SW480 (cell line): ENCODE measurements at regions not wholly inside any gene's neighbourhood (a gene's known extent, or its start where the extent isn't known, plus 50 kb on each side); places are given as distances from the start of the nearest gene placed in this dataset.
A peak's percentile ranks its signal among the peaks of the same experiment; 100 is the strongest.

ENCODE experiments used
- DNase-seq: peaks from one replicate; pipeline ENCODE4 v3.0.0-alpha.2; 2016; ENCODE audit warnings: low spot score

- no peak for DNase-seq
Observed at GRCh38 chr18:24674200-24674599, 213.8 kb downstream of the HRH4 start.

- no peak for DNase-seq
Observed at GRCh38 chr18:24674605-24675004, 214.2 kb downstream of the HRH4 start.

- DNase-seq, result no peak
Observed at GRCh38 chr18:24677011-24677410, 216.6 kb downstream of the HRH4 start.

GRCh38 chr18:24678107-24678506 lies 217.7 kb downstream of the HRH4 start:
- no peak for DNase-seq

- DNase-seq, result no peak
Observed at GRCh38 chr18:24678626-24679025, 218.2 kb downstream of the HRH4 start.

GRCh38 chr18:24679062-24679461 lies 218.6 kb downstream of the HRH4 start:
- DNase-seq, result no peak

GRCh38 chr18:24683925-24684324 lies 223.5 kb downstream of the HRH4 start:
- no peak for DNase-seq

GRCh38 chr18:24685254-24685959 lies 225.0 kb downstream of the HRH4 start:
- no peak for DNase-seq

- no peak for DNase-seq
Observed at GRCh38 chr18:24695168-24695567, 234.7 kb downstream of the HRH4 start.

GRCh38 chr18:24702001-24702515 lies 241.6 kb downstream of the HRH4 start:
- DNase-seq, result no peak

- DNase-seq, result no peak
Observed at GRCh38 chr18:24703316-24703715, 242.9 kb downstream of the HRH4 start.

- no peak for DNase-seq
Observed at GRCh38 chr18:24704946-24705630, 244.7 kb downstream of the HRH4 start.

- no peak for DNase-seq
Observed at GRCh38 chr18:24710474-24710873, 250.0 kb downstream of the HRH4 start.

GRCh38 chr18:24719791-24720190 lies 259.4 kb downstream of the HRH4 start:
- DNase-seq, result no peak

GRCh38 chr18:24721388-24721787 lies 261.0 kb downstream of the HRH4 start:
- no peak for DNase-seq

GRCh38 chr18:24725644-24726415 lies 265.4 kb downstream of the HRH4 start:
- DNase-seq, result no peak

GRCh38 chr18:24726727-24727492 lies 266.5 kb downstream of the HRH4 start:
- DNase-seq, result peak; percentile 84

- DNase-seq, result no peak
Observed at GRCh38 chr18:24727685-24728084, 267.2 kb downstream of the HRH4 start.

- peak; percentile 58 for DNase-seq
Observed at GRCh38 chr18:24731158-24731557, 270.7 kb downstream of the HRH4 start.

GRCh38 chr18:24731981-24732380 lies 271.5 kb downstream of the HRH4 start:
- peak; percentile 58 for DNase-seq

- DNase-seq, result peak; percentile 73
Observed at GRCh38 chr18:24734058-24734457, 273.6 kb downstream of the HRH4 start.

- DNase-seq, result no peak
Observed at GRCh38 chr18:24735624-24736231, 275.3 kb downstream of the HRH4 start.
